Skeletal muscle tissue (tissue), 3 donors: ENCODE measurements at regions not wholly inside any gene's neighbourhood (a gene's known extent, or its start where the extent isn't known, plus 50 kb on each side); places are given as distances from the start of the nearest gene placed in this dataset.

Experiments
- H3K27ac ChIP-seq: one replicate; pipeline ENCODE4 v1.7.0; 2013; ENCODE audit warnings: mild to moderate bottlenecking, low read depth, low read length, inconsistent platforms
- H3K27me3 ChIP-seq, 3 donors: one replicate each; pipeline ENCODE4 v1.7.0; 2013; ENCODE audit warnings: low read length in 3 of 3; ENCODE audit not compliant: control insufficient read depth in 3 of 3, insufficient read depth in 3 of 3
- H3K36me3 ChIP-seq, 3 donors: one replicate each; pipeline ENCODE4 v1.7.0; 2013; ENCODE audit warnings: low read length in 3 of 3; ENCODE audit not compliant: control insufficient read depth in 3 of 3, insufficient read depth in 3 of 3
- H3K4me1 ChIP-seq, 3 donors: one replicate each; pipeline ENCODE4 v1.7.0; 2013; ENCODE audit warnings: low read length in 3 of 3, mild to moderate bottlenecking in 3 of 3; ENCODE audit not compliant: control insufficient read depth in 3 of 3, insufficient read depth in 3 of 3
- H3K4me3 ChIP-seq, 3 donors: one replicate each; pipeline ENCODE4 v1.7.0; 2013; ENCODE audit warnings: low read length in 3 of 3
- H3K9ac ChIP-seq, 3 donors: one replicate each; pipeline ENCODE4 v1.7.0; 2013; ENCODE audit warnings: low read length in 3 of 3, mild to moderate bottlenecking in 3 of 3, moderate library complexity in 2 of 3, low read depth in 1 of 3
- H3K9me3 ChIP-seq, 3 donors: one replicate each; pipeline ENCODE4 v1.7.0; 2013; ENCODE audit warnings: low read length in 3 of 3; ENCODE audit not compliant: control insufficient read depth in 3 of 3
- donor health status: Osteomylitis.

DNA sequence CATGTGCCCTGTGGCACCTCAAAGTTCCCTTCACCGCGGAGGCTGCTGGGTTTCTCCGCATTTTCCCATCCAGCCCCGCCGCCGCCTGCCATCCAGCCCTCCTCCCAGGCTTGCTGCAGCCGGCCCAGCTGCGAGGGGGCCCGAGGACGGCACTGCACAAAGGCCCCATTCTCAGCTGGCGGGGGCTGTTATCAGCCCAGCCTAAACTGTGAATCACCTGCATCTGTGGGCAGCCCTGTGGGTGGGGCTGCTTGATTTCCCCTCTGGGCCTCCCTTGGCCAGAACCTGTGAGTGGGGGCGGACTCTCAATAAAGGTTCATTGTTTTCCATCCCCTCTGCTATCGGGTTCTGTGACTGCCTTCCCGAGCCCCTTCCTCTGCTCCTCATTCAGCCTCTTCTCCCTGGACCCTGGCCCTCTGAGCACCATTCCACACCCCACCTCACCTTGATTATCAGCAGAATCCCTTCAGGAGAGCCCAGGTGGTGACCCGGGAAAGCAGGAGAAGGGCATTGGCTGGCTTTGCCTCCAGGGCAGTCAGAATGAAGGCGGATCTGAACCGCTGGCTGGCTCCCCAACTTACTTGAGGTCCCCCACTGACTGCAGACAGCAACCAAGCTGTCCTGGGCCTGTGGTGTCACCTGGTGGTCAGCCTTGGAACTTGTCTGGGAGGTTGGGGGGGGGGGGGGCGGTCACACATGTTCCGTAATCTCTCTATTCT lies 204.5 kb downstream of the ZFP36L2 start:
- peaks cover 0 to 6% (median 4%) of the 10 kb centered on the region in 3 donors for H3K9me3 ChIP-seq
- no peak overlapping the region for H3K27ac ChIP-seq
- no peak overlapping the region for H3K9ac ChIP-seq
- no peaks in the 10 kb centered on the region for H3K36me3 ChIP-seq
- H3K4me3 ChIP-seq, result no peak overlapping the region
- no peaks in the 10 kb centered on the region for H3K27me3 ChIP-seq
- peaks cover 13 to 22% (median 20%) of the 10 kb centered on the region in 3 donors for H3K4me1 ChIP-seq

DNA sequence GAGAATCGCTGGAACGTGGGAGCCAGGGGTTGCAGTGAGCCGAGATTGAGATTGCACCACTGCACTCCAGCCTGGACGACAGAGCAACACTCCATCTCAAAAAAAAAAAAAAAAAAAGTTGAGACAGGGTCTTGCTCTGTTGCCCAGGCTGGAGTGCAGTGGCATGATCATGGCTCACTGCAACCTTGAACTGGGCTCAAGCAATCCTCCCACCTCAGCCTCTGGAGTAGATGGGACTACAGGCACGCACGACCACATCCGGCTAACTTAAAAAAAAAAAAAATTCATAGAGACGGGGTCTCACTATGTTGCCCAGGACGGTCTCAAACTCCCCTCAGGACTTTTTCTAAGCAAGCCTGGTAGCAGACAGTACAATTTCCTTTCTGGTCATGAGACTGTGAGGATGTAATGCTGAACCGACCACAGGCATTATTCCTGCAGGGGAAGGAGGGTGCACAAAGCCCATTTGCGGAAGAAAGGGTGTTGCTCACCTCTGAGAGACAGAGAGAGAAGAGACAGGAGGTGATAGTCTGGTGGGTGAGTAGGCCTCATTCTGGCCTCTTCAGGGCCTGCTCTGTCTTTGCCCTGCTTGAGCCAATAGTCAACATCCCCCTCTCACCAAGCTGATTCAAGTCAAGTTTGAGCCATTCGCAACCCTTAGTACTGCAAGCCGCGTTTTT lies 205.3 kb downstream of the ZFP36L2 start:
- peaks cover 12 to 19% (median 15%) of the 10 kb centered on the region in 3 donors for H3K4me1 ChIP-seq
- H3K9ac ChIP-seq, result no peak overlapping the region
- H3K9me3 ChIP-seq, result peaks cover 0 to 6% (median 4%) of the 10 kb centered on the region in 3 donors
- H3K36me3 ChIP-seq, result no peaks in the 10 kb centered on the region
- no peak overlapping the region for H3K27ac ChIP-seq
- H3K27me3 ChIP-seq, result no peaks in the 10 kb centered on the region
- no peak overlapping the region for H3K4me3 ChIP-seq

DNA sequence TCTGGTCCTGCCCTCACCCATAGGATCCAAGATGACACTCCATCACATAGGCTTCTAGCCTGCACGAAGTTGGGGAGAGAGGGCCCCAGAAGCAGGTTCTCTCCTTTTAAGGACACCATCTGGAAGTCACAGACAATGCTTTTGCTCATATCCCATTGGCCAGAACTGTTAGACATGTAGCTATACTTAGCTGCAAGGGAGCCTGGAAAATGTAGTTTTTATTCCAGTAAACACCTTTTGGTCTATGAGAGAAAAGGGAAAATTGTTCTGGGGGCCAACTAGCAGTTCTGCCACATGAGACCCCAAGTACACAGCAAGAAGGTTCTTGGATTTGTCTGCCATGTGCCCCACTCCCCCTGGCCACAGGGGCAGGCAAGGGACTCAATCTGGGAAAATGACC lies 206.1 kb downstream of the ZFP36L2 start:
- Histone ChIP-seq H3K9ac (no peak overlapping the region), H3K4me3 (no peak overlapping the region), H3K36me3 (no peaks in the 10 kb centered on the region), H3K4me1 (peaks cover 12 to 19% (median 15%) of the 10 kb centered on the region in 3 donors), H3K27ac (no peak overlapping the region), H3K9me3 (peaks cover 0 to 6% (median 4%) of the 10 kb centered on the region in 3 donors), H3K27me3 (no peaks in the 10 kb centered on the region)

DNA sequence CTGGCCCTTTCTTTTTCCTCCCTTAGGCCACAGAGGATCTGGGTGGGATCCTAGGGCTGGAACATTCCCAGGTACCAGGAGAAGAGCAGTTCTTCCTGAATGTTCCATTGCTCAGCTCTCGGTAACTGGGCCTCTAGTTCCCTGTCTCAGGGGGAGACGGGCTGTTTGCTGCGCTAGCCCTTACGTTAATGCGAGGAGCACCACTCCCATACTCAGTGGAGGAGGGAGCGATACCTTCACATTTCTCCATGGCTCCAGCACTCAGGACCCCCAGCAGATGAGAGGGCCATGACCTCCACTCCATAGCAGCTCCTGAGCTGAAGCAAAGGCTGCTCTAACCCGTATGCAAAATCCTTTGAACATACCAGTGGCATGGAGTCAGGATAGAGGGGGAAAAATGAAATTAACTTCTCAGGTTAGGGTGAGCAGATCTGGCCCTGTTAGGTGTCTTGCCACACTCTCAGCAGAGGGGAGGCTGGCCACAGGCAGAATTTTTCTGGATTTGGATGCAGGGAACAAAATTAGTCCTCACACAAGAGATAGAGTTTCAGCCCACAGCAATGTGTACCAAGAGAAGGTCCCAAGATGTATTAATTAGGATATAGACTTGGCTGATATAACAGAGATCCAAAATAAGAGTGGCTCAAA lies 206.7 kb downstream of the ZFP36L2 start:
- no peak overlapping the region for H3K27ac ChIP-seq
- no peaks in the 10 kb centered on the region for H3K36me3 ChIP-seq

DNA sequence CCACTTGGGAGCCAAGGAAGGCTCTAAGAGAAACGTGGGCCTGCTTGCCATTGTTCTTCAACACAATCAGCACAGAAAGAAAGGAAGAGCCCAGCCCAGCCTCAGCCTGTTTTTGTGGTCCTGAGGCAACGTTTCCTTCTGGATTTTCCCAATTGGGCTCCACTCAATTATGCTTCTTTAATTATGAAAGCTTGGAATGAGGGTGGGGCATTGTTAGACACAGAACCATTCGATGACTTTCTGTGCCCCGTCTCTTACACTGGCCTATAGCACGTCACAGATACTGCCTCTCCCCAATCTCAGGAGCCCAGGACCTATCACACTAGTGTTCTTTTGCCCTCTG lies 207.4 kb downstream of the ZFP36L2 start:
- H3K4me3 ChIP-seq, result no peak overlapping the region
- H3K27ac ChIP-seq, result no peak overlapping the region
- no peaks in the 10 kb centered on the region for H3K36me3 ChIP-seq
- no peak overlapping the region for H3K9ac ChIP-seq
- H3K27me3 ChIP-seq, result no peaks in the 10 kb centered on the region
- H3K9me3 ChIP-seq, result peaks cover 0 to 6% (median 4%) of the 10 kb centered on the region in 3 donors
- H3K4me1 ChIP-seq, result peaks cover 5 to 11% (median 9%) of the 10 kb centered on the region in 3 donors

More for the DNA sequence above, 206.7 kb downstream of the ZFP36L2 start:
- no peaks in the 10 kb centered on the region for H3K27me3 ChIP-seq
- peaks cover 0 to 6% (median 4%) of the 10 kb centered on the region in 3 donors for H3K9me3 ChIP-seq
- H3K4me3 ChIP-seq, result no peak overlapping the region
- no peak overlapping the region for H3K9ac ChIP-seq
- peaks cover 10 to 16% (median 12%) of the 10 kb centered on the region in 3 donors for H3K4me1 ChIP-seq

DNA sequence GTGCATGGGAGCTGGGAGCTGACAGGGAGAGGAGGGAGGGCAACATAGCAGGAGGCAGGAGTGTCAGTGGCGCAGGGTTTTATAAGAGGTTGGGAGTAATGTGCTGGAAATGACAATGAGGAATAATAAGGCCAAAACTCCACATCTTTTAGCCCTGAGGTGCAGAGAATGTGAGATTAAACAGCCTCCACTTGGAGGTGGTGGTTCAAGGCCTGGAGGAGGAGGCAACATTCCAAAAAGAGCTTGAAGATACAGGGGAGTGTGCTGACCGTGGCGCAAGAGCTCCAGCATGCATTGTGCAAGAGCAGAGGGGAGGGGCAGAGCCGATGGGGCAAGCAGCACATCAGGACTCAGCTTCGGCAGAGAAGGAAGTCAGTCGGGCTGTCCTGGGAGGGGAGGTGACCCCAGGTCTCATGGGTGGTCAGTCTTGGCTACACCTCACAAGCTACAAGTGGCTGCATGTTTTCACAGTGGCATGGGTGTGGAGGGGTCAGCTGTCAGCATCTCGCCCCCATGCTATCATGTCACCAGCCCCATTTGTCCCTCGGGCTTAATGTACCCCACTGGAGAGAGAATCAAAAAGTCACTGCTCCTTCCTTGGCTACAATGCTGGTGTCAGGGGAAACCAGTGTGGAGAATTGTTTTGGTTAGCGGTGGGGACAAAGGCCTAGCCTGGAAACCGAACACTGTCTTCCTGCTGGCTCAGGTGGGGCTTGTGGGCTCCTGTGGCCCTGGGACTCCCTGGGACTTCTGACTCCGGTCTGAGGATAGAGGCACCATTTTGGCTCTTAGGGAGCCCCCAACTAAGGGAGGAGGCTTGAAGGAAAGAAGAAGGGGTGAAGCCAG lies 208.0 kb downstream of the ZFP36L2 start:
- H3K27me3 ChIP-seq, result no peaks in the 10 kb centered on the region
- H3K36me3 ChIP-seq, result no peaks in the 10 kb centered on the region
- H3K4me1 ChIP-seq, result peaks cover 5 to 11% (median 9%) of the 10 kb centered on the region in 3 donors
- H3K27ac ChIP-seq, result no peak overlapping the region
- peak overlapping the region in 1 of 3 donors; percentile 33 for H3K9ac ChIP-seq
- peaks cover 0 to 6% (median 4%) of the 10 kb centered on the region in 3 donors for H3K9me3 ChIP-seq
- H3K4me3 ChIP-seq, result no peak overlapping the region

DNA sequence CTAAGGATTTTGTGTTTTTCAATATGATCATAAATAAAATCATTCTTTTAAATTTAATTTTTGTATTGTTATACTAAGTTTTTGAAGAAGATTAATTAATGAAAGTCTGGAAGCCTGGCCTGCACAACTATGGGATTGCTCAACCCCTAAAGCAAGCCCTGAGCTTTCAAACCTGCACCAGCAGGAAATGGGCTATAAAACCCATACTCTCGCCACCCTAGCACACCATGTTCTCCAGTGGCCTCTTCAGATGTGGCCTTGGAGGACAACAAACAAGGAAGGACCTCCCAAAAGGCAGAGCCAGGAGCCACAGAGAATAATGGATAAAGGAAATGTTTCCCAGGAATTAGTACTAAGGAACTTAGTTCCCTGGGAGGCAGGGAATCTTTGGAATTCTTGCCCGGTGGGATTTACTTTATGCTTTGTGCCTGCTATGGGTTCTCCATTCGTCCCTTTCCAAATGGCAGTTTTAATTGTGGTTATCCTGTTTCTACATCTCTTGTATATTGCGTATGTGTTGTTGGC lies 212.5 kb downstream of the ZFP36L2 start:
- no peaks in the 10 kb centered on the region for H3K27me3 ChIP-seq
- H3K9me3 ChIP-seq, result no peaks in the 10 kb centered on the region
- no peak overlapping the region for H3K9ac ChIP-seq
- H3K27ac ChIP-seq, result no peak overlapping the region
- H3K36me3 ChIP-seq, result no peaks in the 10 kb centered on the region
- H3K4me3 ChIP-seq, result no peak overlapping the region
- H3K4me1 ChIP-seq, result peaks cover 8 to 14% (median 10%) of the 10 kb centered on the region in 3 donors

DNA sequence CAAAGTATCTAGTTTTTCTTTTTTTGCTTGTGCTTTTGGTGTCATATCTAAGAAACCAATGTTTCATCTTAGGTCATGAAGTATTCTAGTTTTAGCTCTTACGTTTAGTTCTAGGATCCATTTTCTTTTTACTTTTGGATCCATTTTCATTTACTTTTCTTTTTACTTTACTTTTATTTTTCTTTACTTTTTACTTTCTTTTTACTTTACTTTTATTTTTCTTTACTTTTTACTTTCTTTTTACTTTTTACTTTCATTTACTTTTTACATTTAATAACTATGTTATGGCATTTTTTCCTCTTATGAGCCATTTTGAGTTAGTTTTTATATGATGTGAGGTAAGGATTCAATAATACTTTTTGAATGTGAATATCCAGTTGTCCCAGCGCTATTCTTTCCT lies 213.4 kb downstream of the ZFP36L2 start:
- no peaks in the 10 kb centered on the region for H3K36me3 ChIP-seq
- H3K4me3 ChIP-seq, result no peak overlapping the region
- no peaks in the 10 kb centered on the region for H3K9me3 ChIP-seq
- no peak overlapping the region for H3K9ac ChIP-seq
- H3K27ac ChIP-seq, result no peak overlapping the region
- peaks cover 0 to 7% (median 5%) of the 10 kb centered on the region in 3 donors for H3K4me1 ChIP-seq
- no peaks in the 10 kb centered on the region for H3K27me3 ChIP-seq

DNA sequence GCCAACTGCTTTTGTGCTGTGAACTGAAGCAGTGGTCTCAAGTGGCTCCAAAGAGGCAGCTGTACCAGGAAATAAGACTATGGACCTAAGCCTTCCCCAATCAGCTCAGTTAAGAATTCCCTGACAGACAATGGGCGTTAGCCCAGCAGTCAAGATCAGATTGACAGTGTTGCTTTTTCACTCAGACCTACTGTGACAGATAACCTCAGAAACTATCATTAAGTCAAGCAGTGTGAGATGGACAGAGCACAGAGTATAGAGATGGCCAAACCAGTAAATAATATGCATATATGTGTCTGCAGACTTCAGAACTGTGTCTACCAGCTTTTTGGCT lies 215.3 kb downstream of the ZFP36L2 start:
- Histone ChIP-seq H3K9me3 (no peaks in the 10 kb centered on the region), H3K27me3 (no peaks in the 10 kb centered on the region), H3K4me3 (no peak overlapping the region), H3K27ac (no peak overlapping the region), H3K36me3 (no peaks in the 10 kb centered on the region), H3K4me1 (peaks cover 0 to 7% (median 5%) of the 10 kb centered on the region in 3 donors), H3K9ac (no peak overlapping the region)
